Forelimb muscle (tissue), 1 donor: ENCODE measurements at regions not wholly inside any gene's neighbourhood (a gene's known extent, or its start where the extent isn't known, plus 50 kb on each side); places are given as distances from the start of the nearest gene placed in this dataset.
"Not testable (repeated sequence)": the region's sequence is repeated elsewhere in the genome, so short reads cannot be mapped to it uniquely, and the experiment has no call there.

Experiments
- DNase-seq: peaks from one replicate; pipeline ENCODE4 v3.0.0-alpha.2; 2013; ENCODE audit warnings: low read depth

GRCh38 chr16:63512910-63513309, 1476.7 kb upstream of the CDH8 start:
- DNase-seq, result no peak

- no peak for DNase-seq
Observed at GRCh38 chr16:63497408-63497807, 1461.2 kb upstream of the CDH8 start.

- no peak for DNase-seq
Observed at GRCh38 chr16:63496282-63496681, 1460.0 kb upstream of the CDH8 start.

- no peak for DNase-seq
Observed at GRCh38 chr16:63488955-63489354, 1452.7 kb upstream of the CDH8 start.

GRCh38 chr16:63481060-63481459, 1444.8 kb upstream of the CDH8 start:
- no peak for DNase-seq

- no peak for DNase-seq
Observed at GRCh38 chr16:63473725-63474124, 1437.5 kb upstream of the CDH8 start.

- no peak for DNase-seq
Observed at GRCh38 chr16:63467513-63467912, 1431.3 kb upstream of the CDH8 start.

GRCh38 chr16:63462316-63462715, 1426.1 kb upstream of the CDH8 start:
- DNase-seq, result no peak

- DNase-seq, result peak; percentile 28
Observed at GRCh38 chr16:63461248-63461841, 1425.1 kb upstream of the CDH8 start.

- no peak for DNase-seq
Observed at GRCh38 chr16:63458846-63459245, 1422.6 kb upstream of the CDH8 start.

GRCh38 chr16:63457869-63458268, 1421.6 kb upstream of the CDH8 start:
- no peak for DNase-seq

GRCh38 chr16:63453261-63453660, 1417.0 kb upstream of the CDH8 start:
- no peak for DNase-seq

GRCh38 chr16:63447121-63447520, 1410.9 kb upstream of the CDH8 start:
- no peak for DNase-seq

GRCh38 chr16:63442246-63442645, 1406.0 kb upstream of the CDH8 start:
- DNase-seq, result no peak

GRCh38 chr16:63426275-63426870, 1390.1 kb upstream of the CDH8 start:
- no peak for DNase-seq

GRCh38 chr16:63422715-63423114, 1386.5 kb upstream of the CDH8 start:
- no peak for DNase-seq

GRCh38 chr16:63416712-63417111, 1380.5 kb upstream of the CDH8 start:
- no peak for DNase-seq

- no peak for DNase-seq
Observed at GRCh38 chr16:63415014-63415413, 1378.8 kb upstream of the CDH8 start.

GRCh38 chr16:63410594-63410993, 1374.4 kb upstream of the CDH8 start:
- DNase-seq, result no peak

GRCh38 chr16:63403792-63404191, 1367.6 kb upstream of the CDH8 start:
- DNase-seq, result no peak

GRCh38 chr16:63388277-63388676, 1352.0 kb upstream of the CDH8 start:
- DNase-seq, result not testable (repeated sequence)

GRCh38 chr16:63385714-63386432, 1349.6 kb upstream of the CDH8 start:
- DNase-seq, result no peak

GRCh38 chr16:63373744-63374143, 1337.5 kb upstream of the CDH8 start:
- DNase-seq, result no peak
